ENCODE measurements at regions not wholly inside any gene's neighbourhood (a gene's known extent, or its start where the extent isn't known, plus 50 kb on each side); places are given as distances from the start of the nearest gene placed in this dataset.
"Not testable (repeated sequence)": the region's sequence is repeated elsewhere in the genome, so short reads cannot be mapped to it uniquely, and the experiment has no call there.

- Histone ChIP-seq H3K4me3 (replicated peaks in 1 of 4; ENCODE audit: control extremely low read depth in 1 of 4, insufficient read depth in 1 of 4, low read depth in 3 of 4, low read length in 4 of 4) (no peak overlapping the region), H3K27ac (ENCODE audit: insufficient read depth, low read length) (no peak overlapping the region), H2AFZ (ENCODE audit: low read length) (no peak overlapping the region), H3K79me2 (ENCODE audit: control insufficient read depth, insufficient read depth, low read length) (no peaks in the 10 kb centered on the region), H3K9me3 (ENCODE audit: control insufficient read depth, insufficient read depth, low read depth, low read length) (no peaks in the 10 kb centered on the region), H3K36me3 (ENCODE audit: control insufficient read depth, insufficient read depth, low read length) (no peaks in the 10 kb centered on the region), H3K4me1 (ENCODE audit: control insufficient read depth, extremely low read depth, insufficient read depth, low read length) (no peaks in the 10 kb centered on the region), H4K20me1 (ENCODE audit: control insufficient read depth, extremely low read depth, insufficient read depth, low read length) (no peaks in the 10 kb centered on the region), H3K9ac (ENCODE audit: insufficient read depth, low read length) (no peak overlapping the region), H3K27me3 (ENCODE audit: control insufficient read depth, insufficient read depth, low read length) (no peaks in the 10 kb centered on the region), H3K4me2 (ENCODE audit: extremely low read depth, insufficient read depth, low read length) (no peak overlapping the region)
- DNase-seq (ENCODE audit: low read depth in 2 of 2): no peak
- TF ChIP-seq EZH2 (IDR thresholded peaks at IDR 0.05; ENCODE audit: low read length, missing control alignments): no peak
- TF ChIP-seq, protein P1, sequence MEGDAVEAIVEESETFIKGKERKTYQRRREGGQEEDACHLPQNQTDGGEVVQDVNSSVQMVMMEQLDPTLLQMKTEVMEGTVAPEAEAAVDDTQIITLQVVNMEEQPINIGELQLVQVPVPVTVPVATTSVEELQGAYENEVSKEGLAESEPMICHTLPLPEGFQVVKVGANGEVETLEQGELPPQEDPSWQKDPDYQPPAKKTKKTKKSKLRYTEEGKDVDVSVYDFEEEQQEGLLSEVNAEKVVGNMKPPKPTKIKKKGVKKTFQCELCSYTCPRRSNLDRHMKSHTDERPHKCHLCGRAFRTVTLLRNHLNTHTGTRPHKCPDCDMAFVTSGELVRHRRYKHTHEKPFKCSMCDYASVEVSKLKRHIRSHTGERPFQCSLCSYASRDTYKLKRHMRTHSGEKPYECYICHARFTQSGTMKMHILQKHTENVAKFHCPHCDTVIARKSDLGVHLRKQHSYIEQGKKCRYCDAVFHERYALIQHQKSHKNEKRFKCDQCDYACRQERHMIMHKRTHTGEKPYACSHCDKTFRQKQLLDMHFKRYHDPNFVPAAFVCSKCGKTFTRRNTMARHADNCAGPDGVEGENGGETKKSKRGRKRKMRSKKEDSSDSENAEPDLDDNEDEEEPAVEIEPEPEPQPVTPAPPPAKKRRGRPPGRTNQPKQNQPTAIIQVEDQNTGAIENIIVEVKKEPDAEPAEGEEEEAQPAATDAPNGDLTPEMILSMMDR (conservative IDR thresholded peaks at IDR 0.05 in 1 of 2, IDR thresholded peaks at IDR 0.05 in 1 of 2; ENCODE audit: low read depth in 1 of 2, low read length in 2 of 2): no peak
Observed at GRCh38 chr5:20958641-20959040, 970.6 kb upstream of the CDH18 start.

DNA sequence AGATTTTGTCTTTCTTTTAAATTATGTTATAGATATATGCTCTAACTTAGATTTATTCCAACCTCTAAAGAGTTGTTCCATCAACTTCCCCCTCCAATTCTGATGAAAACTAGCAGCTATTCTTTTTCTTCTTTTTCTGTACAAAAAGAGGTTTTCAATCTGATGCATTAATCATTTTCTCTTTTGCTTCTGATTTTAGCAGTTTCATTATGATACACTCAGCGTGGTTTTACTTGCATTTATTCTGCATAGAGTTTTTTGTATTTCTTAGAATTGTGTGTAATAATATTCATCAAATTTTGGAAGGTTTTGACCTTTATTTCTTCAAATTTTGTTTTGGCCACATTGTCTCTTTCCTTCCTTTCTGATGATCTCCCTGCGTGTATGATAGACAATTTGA lies 968.1 kb upstream of the CDH18 start:
- no peak overlapping the region for H2AFZ ChIP-seq (ENCODE audit: low read length)
- H3K4me1 ChIP-seq (ENCODE audit: control insufficient read depth, extremely low read depth, insufficient read depth, low read length): no peaks in the 10 kb centered on the region
- no peak overlapping the region for H3K4me2 ChIP-seq (ENCODE audit: extremely low read depth, insufficient read depth, low read length)
- H3K27me3 ChIP-seq (ENCODE audit: control insufficient read depth, insufficient read depth, low read length): no peaks in the 10 kb centered on the region
- no peaks in the 10 kb centered on the region for H4K20me1 ChIP-seq (ENCODE audit: control insufficient read depth, extremely low read depth, insufficient read depth, low read length)
- no peak overlapping the region for H3K9ac ChIP-seq (ENCODE audit: insufficient read depth, low read length)
- H3K4me3 ChIP-seq (replicated peaks in 1 of 4; ENCODE audit: control extremely low read depth in 1 of 4, insufficient read depth in 1 of 4, low read depth in 3 of 4, low read length in 4 of 4): no peak overlapping the region
- no peaks in the 10 kb centered on the region for H3K9me3 ChIP-seq (ENCODE audit: control insufficient read depth, insufficient read depth, low read depth, low read length)
- DNase-seq (ENCODE audit: low read depth in 2 of 2): no peak
- no peaks in the 10 kb centered on the region for H3K79me2 ChIP-seq (ENCODE audit: control insufficient read depth, insufficient read depth, low read length)
- no peak for TF ChIP-seq EZH2 (IDR thresholded peaks at IDR 0.05; ENCODE audit: low read length, missing control alignments)
- TF ChIP-seq, protein P1 (conservative IDR thresholded peaks at IDR 0.05 in 1 of 2, IDR thresholded peaks at IDR 0.05 in 1 of 2; ENCODE audit: low read depth in 1 of 2, low read length in 2 of 2): no peak
- no peak overlapping the region for H3K27ac ChIP-seq (ENCODE audit: insufficient read depth, low read length)
- no peaks in the 10 kb centered on the region for H3K36me3 ChIP-seq (ENCODE audit: control insufficient read depth, insufficient read depth, low read length)

DNA sequence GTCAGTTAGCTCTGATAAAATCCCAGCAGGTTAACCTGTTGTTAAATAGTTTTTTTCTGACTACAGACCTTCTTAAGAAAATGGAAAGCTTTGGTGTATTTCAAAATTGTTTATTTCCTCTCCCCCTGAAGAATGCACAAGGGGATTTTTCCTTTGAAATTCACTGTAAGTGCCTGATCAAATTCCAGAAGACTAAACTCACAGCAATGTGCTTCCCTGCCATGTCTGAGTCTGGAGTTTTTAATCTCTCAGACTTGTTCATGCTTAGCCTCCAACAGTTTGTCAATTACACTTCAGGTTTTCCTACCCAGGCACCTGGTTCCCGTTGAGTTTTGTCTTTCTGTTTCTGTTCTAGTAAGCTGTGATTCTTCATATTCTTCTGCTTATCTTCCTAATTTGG lies 961.6 kb upstream of the CDH18 start:
- no peak overlapping the region for H3K4me2 ChIP-seq (ENCODE audit: extremely low read depth, insufficient read depth, low read length)
- no peaks in the 10 kb centered on the region for H3K36me3 ChIP-seq (ENCODE audit: control insufficient read depth, insufficient read depth, low read length)
- TF ChIP-seq, protein P1 (conservative IDR thresholded peaks at IDR 0.05 in 1 of 2, IDR thresholded peaks at IDR 0.05 in 1 of 2; ENCODE audit: low read depth in 1 of 2, low read length in 2 of 2): no peak
- no peak for TF ChIP-seq EZH2 (IDR thresholded peaks at IDR 0.05; ENCODE audit: low read length, missing control alignments)
- DNase-seq (ENCODE audit: low read depth in 2 of 2): no peak
- no peak overlapping the region for H2AFZ ChIP-seq (ENCODE audit: low read length)
- H4K20me1 ChIP-seq (ENCODE audit: control insufficient read depth, extremely low read depth, insufficient read depth, low read length): no peaks in the 10 kb centered on the region
- no peaks in the 10 kb centered on the region for H3K27me3 ChIP-seq (ENCODE audit: control insufficient read depth, insufficient read depth, low read length)
- H3K9me3 ChIP-seq (ENCODE audit: control insufficient read depth, insufficient read depth, low read depth, low read length): no peaks in the 10 kb centered on the region
- no peak overlapping the region for H3K4me3 ChIP-seq (replicated peaks in 1 of 4; ENCODE audit: control extremely low read depth in 1 of 4, insufficient read depth in 1 of 4, low read depth in 3 of 4, low read length in 4 of 4)
- no peaks in the 10 kb centered on the region for H3K79me2 ChIP-seq (ENCODE audit: control insufficient read depth, insufficient read depth, low read length)
- no peak overlapping the region for H3K27ac ChIP-seq (ENCODE audit: insufficient read depth, low read length)
- H3K9ac ChIP-seq (ENCODE audit: insufficient read depth, low read length): no peak overlapping the region
- no peaks in the 10 kb centered on the region for H3K4me1 ChIP-seq (ENCODE audit: control insufficient read depth, extremely low read depth, insufficient read depth, low read length)

DNA sequence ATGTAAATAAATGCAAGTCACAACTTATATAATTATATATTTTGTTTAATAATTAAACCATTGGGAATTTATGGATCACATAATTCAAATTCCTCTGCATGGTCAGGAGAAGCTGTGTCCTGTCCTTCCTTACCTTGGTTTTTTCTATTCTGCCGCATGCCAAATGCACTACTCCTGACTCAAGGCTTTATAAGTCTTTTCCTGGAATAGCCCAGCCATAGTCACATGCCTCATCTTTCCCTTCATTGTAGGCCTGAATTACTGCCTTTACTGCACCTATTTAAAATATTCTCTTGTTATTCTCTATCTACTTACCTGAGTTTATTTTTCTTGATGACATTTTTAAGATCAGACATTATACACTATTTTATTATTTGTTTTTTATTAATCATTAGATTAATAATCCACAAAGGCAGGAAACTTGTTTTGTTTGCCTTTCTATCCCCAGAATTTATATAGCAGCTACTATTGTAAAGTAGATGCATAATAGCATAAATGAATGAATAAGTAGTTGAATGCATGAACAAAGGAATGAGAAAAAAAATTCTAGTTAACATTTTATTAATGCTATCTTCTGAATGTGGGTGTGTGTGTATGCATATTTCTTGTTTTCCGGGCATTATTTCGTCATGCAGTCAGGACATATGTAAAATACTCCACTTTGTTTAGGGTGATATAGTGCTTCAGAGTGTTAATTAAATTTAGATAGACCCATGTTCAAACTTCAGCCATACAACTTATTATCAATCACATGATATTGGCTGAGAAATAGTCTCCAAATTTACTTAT lies 955.4 kb upstream of the CDH18 start:
- not testable (repeated sequence) for H4K20me1 ChIP-seq (ENCODE audit: control insufficient read depth, extremely low read depth, insufficient read depth, low read length); H3K27me3 ChIP-seq (ENCODE audit: control insufficient read depth, insufficient read depth, low read length); H3K4me1 ChIP-seq (ENCODE audit: control insufficient read depth, extremely low read depth, insufficient read depth, low read length); DNase-seq (ENCODE audit: low read depth in 2 of 2); H3K9me3 ChIP-seq (ENCODE audit: control insufficient read depth, insufficient read depth, low read depth, low read length); H3K9ac ChIP-seq (ENCODE audit: insufficient read depth, low read length); H3K4me2 ChIP-seq (ENCODE audit: extremely low read depth, insufficient read depth, low read length); H3K27ac ChIP-seq (ENCODE audit: insufficient read depth, low read length); H3K4me3 ChIP-seq (replicated peaks in 1 of 4; ENCODE audit: control extremely low read depth in 1 of 4, insufficient read depth in 1 of 4, low read depth in 3 of 4, low read length in 4 of 4); H3K36me3 ChIP-seq (ENCODE audit: control insufficient read depth, insufficient read depth, low read length); H3K79me2 ChIP-seq (ENCODE audit: control insufficient read depth, insufficient read depth, low read length); H2AFZ ChIP-seq (ENCODE audit: low read length)

DNA sequence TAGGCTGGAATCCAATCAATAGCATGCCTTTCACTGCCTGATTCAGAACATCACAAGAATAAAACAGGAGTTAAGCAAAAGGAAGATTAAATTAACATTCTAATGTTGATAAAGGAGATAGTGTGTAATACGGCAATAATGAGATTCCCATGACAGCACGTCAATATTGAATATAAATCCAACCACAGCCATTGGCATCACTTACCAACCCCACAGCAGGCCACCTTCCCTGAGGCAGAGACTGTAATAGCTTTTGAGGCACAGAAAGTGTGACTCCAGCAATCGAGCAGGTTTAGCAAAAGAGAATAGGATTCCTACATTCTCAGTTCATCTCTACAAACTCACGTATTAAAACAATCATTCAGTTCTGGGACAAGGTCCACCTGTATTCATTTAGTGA lies 954.6 kb upstream of the CDH18 start:
- H3K27ac ChIP-seq (ENCODE audit: insufficient read depth, low read length); H3K36me3 ChIP-seq (ENCODE audit: control insufficient read depth, insufficient read depth, low read length); H2AFZ ChIP-seq (ENCODE audit: low read length); H3K9me3 ChIP-seq (ENCODE audit: control insufficient read depth, insufficient read depth, low read depth, low read length); H3K4me3 ChIP-seq (replicated peaks in 1 of 4; ENCODE audit: control extremely low read depth in 1 of 4, insufficient read depth in 1 of 4, low read depth in 3 of 4, low read length in 4 of 4); H3K9ac ChIP-seq (ENCODE audit: insufficient read depth, low read length); H3K27me3 ChIP-seq (ENCODE audit: control insufficient read depth, insufficient read depth, low read length); H3K4me2 ChIP-seq (ENCODE audit: extremely low read depth, insufficient read depth, low read length); DNase-seq (ENCODE audit: low read depth in 2 of 2); H4K20me1 ChIP-seq (ENCODE audit: control insufficient read depth, extremely low read depth, insufficient read depth, low read length); H3K79me2 ChIP-seq (ENCODE audit: control insufficient read depth, insufficient read depth, low read length); H3K4me1 ChIP-seq (ENCODE audit: control insufficient read depth, extremely low read depth, insufficient read depth, low read length): not testable (repeated sequence)

Measured in fibroblast of lung (primary cell).